ENCODE measurements at regions not wholly inside any gene's neighbourhood (a gene's known extent, or its start where the extent isn't known, plus 50 kb on each side); places are given as distances from the start of the nearest gene placed in this dataset.
A peak's percentile ranks its signal among the peaks of the same experiment; 100 is the strongest.

- no peaks in the 10 kb centered on the region for H3K36me3 ChIP-seq (ENCODE audit: control insufficient read depth, insufficient read depth, low read length)
- no peak overlapping the region for H3K4me3 ChIP-seq (ENCODE audit: low read length)
- H3K4me1 ChIP-seq (ENCODE audit: control insufficient read depth, insufficient read depth, low read length): no peaks in the 10 kb centered on the region
- DNase-seq: peak; percentile 57
- Mint-ChIP-seq H3K36me3 (ENCODE audit: low read depth) (no peaks in the 10 kb centered on the region), H3K9me3 (no peaks in the 10 kb centered on the region), H3K27me3 (ENCODE audit: insufficient read depth) (peaks cover 21% of the 10 kb centered on the region), H3K4me3 (no peak overlapping the region), H3K27ac (no peak overlapping the region), H3K4me1 (peaks cover 14% of the 10 kb centered on the region)
- no peaks in the 10 kb centered on the region for H3K27me3 ChIP-seq (ENCODE audit: control insufficient read depth, insufficient read depth, low read length, poor library complexity, severe bottlenecking)
- no peak overlapping the region for H3K27ac ChIP-seq (ENCODE audit: low read depth, low read length)
- no peak overlapping the region for H3K9ac ChIP-seq (ENCODE audit: extremely low read depth, low read length, poor library complexity, severe bottlenecking)
- TF ChIP-seq CTCF (conservative IDR thresholded peaks at IDR 0.05): no peak
- no peaks in the 10 kb centered on the region for H3K9me3 ChIP-seq (ENCODE audit: control insufficient read depth, low read length)
- WGBS, 2 experiments (ENCODE audit: insufficient coverage in 1 of 2, insufficient read length in 1 of 2): 41% methylated on average over 1 of the region's 1 CpG; no CpG with 5 or more reads in 1 of the 2 experiments
Measured at GRCh38 chrX:125628435-125628834, 308.8 kb downstream of the TEX13C start.

GRCh38 chrX:125641405-125641804 is 321.7 kb downstream of the TEX13C start:
- 80% methylated on average over 1 of the region's 1 CpG; no CpG with 5 or more reads in 1 of the 2 experiments for WGBS, 2 experiments (ENCODE audit: insufficient coverage in 1 of 2, insufficient read length in 1 of 2)
- Histone ChIP-seq H3K27ac (ENCODE audit: low read depth, low read length) (no peak overlapping the region), H3K4me3 (ENCODE audit: low read length) (no peak overlapping the region), H3K9ac (ENCODE audit: extremely low read depth, low read length, poor library complexity, severe bottlenecking) (no peak overlapping the region), H3K36me3 (ENCODE audit: control insufficient read depth, insufficient read depth, low read length) (no peaks in the 10 kb centered on the region), H3K9me3 (ENCODE audit: control insufficient read depth, low read length) (no peaks in the 10 kb centered on the region), H3K27me3 (ENCODE audit: control insufficient read depth, insufficient read depth, low read length, poor library complexity, severe bottlenecking) (no peaks in the 10 kb centered on the region), H3K4me1 (ENCODE audit: control insufficient read depth, insufficient read depth, low read length) (no peaks in the 10 kb centered on the region)
- no peak overlapping the region for H3K27ac Mint-ChIP-seq
- no peak for TF ChIP-seq CTCF (conservative IDR thresholded peaks at IDR 0.05)
- H3K27me3 Mint-ChIP-seq (ENCODE audit: insufficient read depth): no peaks in the 10 kb centered on the region
- H3K9me3 Mint-ChIP-seq: peaks cover 15% of the 10 kb centered on the region
- no peak for DNase-seq
- no peaks in the 10 kb centered on the region for H3K4me1 Mint-ChIP-seq
- no peak overlapping the region for H3K4me3 Mint-ChIP-seq
- peaks cover 2% of the 10 kb centered on the region for H3K36me3 Mint-ChIP-seq (ENCODE audit: low read depth)

- Histone ChIP-seq H3K4me3 (ENCODE audit: low read length) (no peak overlapping the region), H3K27me3 (ENCODE audit: control insufficient read depth, insufficient read depth, low read length, poor library complexity, severe bottlenecking) (no peaks in the 10 kb centered on the region), H3K27ac (ENCODE audit: low read depth, low read length) (no peak overlapping the region), H3K9ac (ENCODE audit: extremely low read depth, low read length, poor library complexity, severe bottlenecking) (no peak overlapping the region), H3K9me3 (ENCODE audit: control insufficient read depth, low read length) (no peaks in the 10 kb centered on the region), H3K36me3 (ENCODE audit: control insufficient read depth, insufficient read depth, low read length) (no peaks in the 10 kb centered on the region), H3K4me1 (ENCODE audit: control insufficient read depth, insufficient read depth, low read length) (no peaks in the 10 kb centered on the region)
- no peak overlapping the region for H3K4me3 Mint-ChIP-seq
- no peaks in the 10 kb centered on the region for H3K27me3 Mint-ChIP-seq (ENCODE audit: insufficient read depth)
- H3K9me3 Mint-ChIP-seq: peaks cover 8% of the 10 kb centered on the region
- H3K36me3 Mint-ChIP-seq (ENCODE audit: low read depth): peaks cover 2% of the 10 kb centered on the region
- 71 to 100% methylated on average over 1 to 2 of the region's 2 CpGs for WGBS, 2 experiments (ENCODE audit: insufficient coverage in 1 of 2, insufficient read length in 1 of 2)
- H3K27ac Mint-ChIP-seq: no peak overlapping the region
- peak; percentile 68 for DNase-seq
- no peaks in the 10 kb centered on the region for H3K4me1 Mint-ChIP-seq
- peak; percentile 66 for TF ChIP-seq CTCF (conservative IDR thresholded peaks at IDR 0.05)
Measured at GRCh38 chrX:125646195-125646594, 326.5 kb downstream of the TEX13C start.

Data from endodermal cell (in vitro differentiated cells).